PC-3 (cell line): ENCODE measurements at regions not wholly inside any gene's neighbourhood (a gene's known extent, or its start where the extent isn't known, plus 50 kb on each side); places are given as distances from the start of the nearest gene placed in this dataset.

ENCODE experiments used
- ATAC-seq: fragments of 200-7000 bp; cut with Tn5 transposase; 2 replicates; pipeline ENCODE4 v1.9.1; 2020; ENCODE audit warnings: mild to moderate bottlenecking, moderate library complexity
- BruUV-seq: library from RNA; stranded (reverse); fragments of 400-500 nt; replicated peaks from 2 replicates; lab custom pipeline; 2021; lab: Mats Ljungman, UMichigan
- CTCF ChIA-PET: fragments of 300-600 bp; sonication (Branson Sonifier 250); formaldehyde crosslinking; loops from one replicate; lab custom pipeline; 2022; ENCODE audit warnings: antibody characterized with exemption; lab: Charles Lee
- POLR2A ChIA-PET: fragments of 300-600 bp; sonication (Branson Sonifier 250); formaldehyde crosslinking; loops from one replicate; lab custom pipeline; 2022; ENCODE audit warnings: antibody characterized with exemption; ENCODE audit not compliant: unreplicated experiment; lab: Charles Lee
- DNase-seq: peaks from one replicate; pipeline ENCODE4 v3.0.0-alpha.2; 2015
- H2AFZ ChIP-seq: fragments of 300-600 bp; sonication (generic); 2 replicates; pipeline ENCODE4 v1.6.0; 2016; ENCODE audit warnings: antibody characterized with exemption, low read length
- H3F3A ChIP-seq: fragments of 300-600 bp; sonication (generic); one replicate; pipeline ENCODE4 v1.6.0; 2017; ENCODE audit warnings: antibody characterized with exemption, low read length, control low read depth, mild to moderate bottlenecking; ENCODE audit not compliant: unreplicated experiment
- H3K27ac ChIP-seq: fragments of 300-600 bp; sonication (generic); 2 replicates; pipeline ENCODE4 v1.5.1; 2016; ENCODE audit warnings: mild to moderate bottlenecking, low read length
- H3K27me3 ChIP-seq: fragments of 300-600 bp; sonication (generic); 2 replicates; pipeline ENCODE4 v1.6.1; 2016; ENCODE audit warnings: low read length, mixed read lengths
- H3K36me3 ChIP-seq: fragments of 300-600 bp; sonication (generic); 2 replicates; pipeline ENCODE4 v1.6.1; 2016; ENCODE audit warnings: low read depth, mixed run types, low read length, mixed read lengths
- H3K4me1 ChIP-seq: fragments of 300-600 bp; sonication (generic); 2 replicates; pipeline ENCODE4 v1.5.1; 2016; ENCODE audit warnings: low read length; ENCODE audit not compliant: insufficient read depth
- H3K4me2 ChIP-seq: fragments of 300-600 bp; sonication (generic); 2 replicates; pipeline ENCODE4 v1.6.0; 2016; ENCODE audit warnings: low read length
- H3K4me3 ChIP-seq: fragments of 300-600 bp; sonication (generic); 2 replicates; pipeline ENCODE4 v1.5.1; 2016; ENCODE audit warnings: mild to moderate bottlenecking, low read length, mixed read lengths
- H3K79me2 ChIP-seq: fragments of 300-600 bp; sonication (generic); 2 replicates; pipeline ENCODE4 v1.6.1; 2017; ENCODE audit warnings: low read length, mixed read lengths
- H3K9ac ChIP-seq: fragments of 300-600 bp; sonication (generic); 2 replicates; pipeline ENCODE4 v1.6.0; 2016; ENCODE audit warnings: mild to moderate bottlenecking, low read length
- H3K9me2 ChIP-seq: fragments of 300-600 bp; sonication (generic); replicated peaks from 2 replicates; pipeline ENCODE4 v1.6.1; 2016; ENCODE audit warnings: mixed run types, low read length, mixed read lengths
- H3K9me3 ChIP-seq: fragments of 300-600 bp; sonication (generic); 2 replicates; pipeline ENCODE4 v1.6.1; 2016; ENCODE audit warnings: low read length, mixed read lengths
- H4K20me1 ChIP-seq: fragments of 300-600 bp; sonication (generic); 2 replicates; pipeline ENCODE4 v1.6.1; 2016; ENCODE audit warnings: low read length, mixed read lengths
- EZH2 ChIP-seq: fragments of 300-600 bp; sonication (generic); IDR thresholded peaks from one replicate; pipeline ENCODE4 v1.6.1; 2017; ENCODE audit warnings: antibody characterized with exemption, mild to moderate bottlenecking, low read length; ENCODE audit not compliant: unreplicated experiment
- EZH2phosphoT487 ChIP-seq: fragments of 300-600 bp; sonication (generic); IDR thresholded peaks from 2 replicates; pipeline ENCODE4 v1.6.1; 2018; ENCODE audit warnings: mild to moderate bottlenecking, antibody characterized with exemption, low read length, borderline replicate concordance
- intact Hi-C: fragments of 100-400 bp; cut with micrococcal nuclease; formaldehyde crosslinking; loops from 2 replicates; pipeline ENCODE4 v1.9.0; 2023
- TF ChIP-seq, protein P1 (sequence below): fragments of 300-600 bp; sonication (generic); conservative IDR thresholded peaks from 2 replicates; pipeline ENCODE4 v1.5.1; 2017; ENCODE audit warnings: antibody characterized with exemption, low read depth, mild to moderate bottlenecking, low read length

DNA sequence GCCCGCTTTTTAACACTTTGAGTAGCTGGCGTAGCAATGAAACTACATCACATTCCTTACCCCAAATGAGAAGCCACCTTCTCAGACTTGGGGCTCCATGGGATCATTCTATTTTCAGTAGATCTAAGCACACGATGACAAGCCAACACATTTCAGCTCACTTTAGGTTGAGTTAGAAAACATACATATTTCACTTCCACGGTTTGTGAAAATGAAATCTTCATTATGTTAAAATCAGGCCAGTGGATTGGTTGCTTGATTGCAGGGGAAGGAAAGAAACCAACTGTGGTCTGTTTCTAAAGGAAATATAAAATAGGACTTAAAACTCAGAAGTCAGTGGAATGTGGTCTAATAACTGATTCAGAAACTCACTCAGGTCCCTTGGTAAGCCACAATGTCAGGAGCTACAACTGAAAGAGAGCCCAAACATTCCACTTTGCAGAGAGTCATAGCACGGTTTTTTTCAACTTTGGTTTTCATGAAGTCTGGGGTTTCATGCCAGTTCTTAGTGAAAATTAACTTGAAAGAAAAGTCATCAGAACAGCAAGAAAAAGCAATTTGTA lies 82.3 kb upstream of the TIAM1 start:
- intact Hi-C loops: no loop called here
- TF ChIP-seq EZH2phosphoT487 (no peak), EZH2 (no peak)
- TF ChIP-seq, protein P1, sequence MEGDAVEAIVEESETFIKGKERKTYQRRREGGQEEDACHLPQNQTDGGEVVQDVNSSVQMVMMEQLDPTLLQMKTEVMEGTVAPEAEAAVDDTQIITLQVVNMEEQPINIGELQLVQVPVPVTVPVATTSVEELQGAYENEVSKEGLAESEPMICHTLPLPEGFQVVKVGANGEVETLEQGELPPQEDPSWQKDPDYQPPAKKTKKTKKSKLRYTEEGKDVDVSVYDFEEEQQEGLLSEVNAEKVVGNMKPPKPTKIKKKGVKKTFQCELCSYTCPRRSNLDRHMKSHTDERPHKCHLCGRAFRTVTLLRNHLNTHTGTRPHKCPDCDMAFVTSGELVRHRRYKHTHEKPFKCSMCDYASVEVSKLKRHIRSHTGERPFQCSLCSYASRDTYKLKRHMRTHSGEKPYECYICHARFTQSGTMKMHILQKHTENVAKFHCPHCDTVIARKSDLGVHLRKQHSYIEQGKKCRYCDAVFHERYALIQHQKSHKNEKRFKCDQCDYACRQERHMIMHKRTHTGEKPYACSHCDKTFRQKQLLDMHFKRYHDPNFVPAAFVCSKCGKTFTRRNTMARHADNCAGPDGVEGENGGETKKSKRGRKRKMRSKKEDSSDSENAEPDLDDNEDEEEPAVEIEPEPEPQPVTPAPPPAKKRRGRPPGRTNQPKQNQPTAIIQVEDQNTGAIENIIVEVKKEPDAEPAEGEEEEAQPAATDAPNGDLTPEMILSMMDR: no peak
- ATAC-seq: no peak

DNA sequence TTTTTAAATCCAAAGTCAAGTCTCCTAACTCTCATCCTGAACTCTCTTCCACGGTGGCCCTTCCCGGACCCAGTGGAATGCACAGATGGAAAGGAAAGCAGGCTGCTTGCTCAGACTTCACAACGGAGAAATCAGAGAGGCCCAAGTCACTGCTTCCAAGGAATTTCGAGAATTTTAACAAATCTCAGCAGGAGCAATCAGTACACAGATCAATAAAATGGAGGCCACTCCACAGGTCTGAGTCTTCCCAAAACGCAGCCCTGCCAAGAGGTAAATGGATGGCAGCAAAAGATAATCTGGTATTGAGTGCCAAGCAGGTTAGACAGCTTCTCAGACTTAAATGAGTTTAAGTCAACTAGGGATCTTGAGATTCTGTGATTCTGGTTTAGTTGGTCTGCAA lies 81.1 kb upstream of the TIAM1 start:
- Histone ChIP-seq H2AFZ (no peak overlapping the region), H3F3A (no peaks in the 10 kb centered on the region), H3K9me2 (no peaks in the 10 kb centered on the region), H3K9ac (no peak overlapping the region), H3K79me2 (no peaks in the 10 kb centered on the region), H3K27ac (no peak overlapping the region), H3K9me3 (no peaks in the 10 kb centered on the region), H3K4me2 (no peak overlapping the region), H3K27me3 (no peaks in the 10 kb centered on the region), H3K4me3 (no peak overlapping the region), H3K36me3 (no peaks in the 10 kb centered on the region), H3K4me1 (no peaks in the 10 kb centered on the region), H4K20me1 (no peaks in the 10 kb centered on the region)
- DNase-seq (no peak), ATAC-seq (no peak)
- ChIA-PET POLR2A (interaction anchor here (0.6 kb wide), 1 partner anchor 130 kb away, joined by 6 read pairs; no protein-coding TSS in a partner anchor), CTCF (interaction anchor here (0.6 kb wide), 1 partner anchor 193 kb away, joined by 5 read pairs; no protein-coding TSS in a partner anchor)
- no peak for TF ChIP-seq EZH2phosphoT487
- TF ChIP-seq, protein P1: no peak
- TF ChIP-seq EZH2: no peak
- intact Hi-C loops: no loop called here
- no TSS peak for BruUV-seq

More for the DNA sequence above, 82.3 kb upstream of the TIAM1 start:
- Histone ChIP-seq H2AFZ (no peak overlapping the region), H3K4me2 (no peak overlapping the region), H3K9ac (no peak overlapping the region), H3K4me3 (no peak overlapping the region), H4K20me1 (no peaks in the 10 kb centered on the region), H3K9me2 (no peaks in the 10 kb centered on the region), H3K4me1 (no peaks in the 10 kb centered on the region), H3K79me2 (no peaks in the 10 kb centered on the region), H3K9me3 (no peaks in the 10 kb centered on the region), H3K27me3 (no peaks in the 10 kb centered on the region), H3K36me3 (no peaks in the 10 kb centered on the region), H3K27ac (no peak overlapping the region), H3F3A (no peaks in the 10 kb centered on the region)
- DNase-seq: no peak
- CTCF ChIA-PET: no interaction called here
- POLR2A ChIA-PET: no interaction called here
- BruUV-seq: no TSS peak

DNA sequence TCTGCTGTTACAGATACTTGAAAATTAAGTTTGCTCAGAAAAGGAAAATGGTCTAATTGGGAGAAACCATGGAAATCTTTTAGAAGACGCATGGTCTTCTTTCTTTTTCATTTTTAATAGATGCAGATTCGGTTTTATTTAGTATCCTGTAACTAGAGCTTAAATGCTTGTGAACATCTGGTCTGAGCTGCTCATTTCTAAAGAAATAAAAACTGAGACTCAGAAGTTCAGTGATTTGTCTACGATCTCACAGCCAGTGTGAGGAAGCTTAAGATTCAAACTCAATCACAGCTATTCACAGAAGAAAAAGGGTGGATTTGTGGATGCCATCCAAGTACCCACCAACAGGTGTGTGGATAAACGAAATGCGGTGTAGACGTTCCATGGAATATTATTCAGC lies 80.0 kb upstream of the TIAM1 start:
- H3K9ac ChIP-seq: no peak overlapping the region
- H3K9me3 ChIP-seq: no peaks in the 10 kb centered on the region
- CTCF ChIA-PET: no interaction called here
- H3K4me3 ChIP-seq: no peak overlapping the region
- no peak overlapping the region for H3K4me2 ChIP-seq
- DNase-seq (no peak), ATAC-seq (no peak)
- no peak for TF ChIP-seq EZH2
- no peak for TF ChIP-seq EZH2phosphoT487
- TF ChIP-seq, protein P1: no peak
- no peaks in the 10 kb centered on the region for H3K4me1 ChIP-seq
- H3K79me2 ChIP-seq: no peaks in the 10 kb centered on the region
- H3F3A ChIP-seq: no peaks in the 10 kb centered on the region
- no peaks in the 10 kb centered on the region for H3K36me3 ChIP-seq
- no peaks in the 10 kb centered on the region for H3K27me3 ChIP-seq
- H3K9me2 ChIP-seq: no peaks in the 10 kb centered on the region
- H2AFZ ChIP-seq: no peak overlapping the region
- no peaks in the 10 kb centered on the region for H4K20me1 ChIP-seq
- no TSS peak for BruUV-seq
- POLR2A ChIA-PET: no interaction called here
- H3K27ac ChIP-seq: no peak overlapping the region
- intact Hi-C loops: no loop called here
